ENCODE measurements at regions not wholly inside any gene's neighbourhood (a gene's known extent, or its start where the extent isn't known, plus 50 kb on each side); places are given as distances from the start of the nearest gene placed in this dataset.

DNA sequence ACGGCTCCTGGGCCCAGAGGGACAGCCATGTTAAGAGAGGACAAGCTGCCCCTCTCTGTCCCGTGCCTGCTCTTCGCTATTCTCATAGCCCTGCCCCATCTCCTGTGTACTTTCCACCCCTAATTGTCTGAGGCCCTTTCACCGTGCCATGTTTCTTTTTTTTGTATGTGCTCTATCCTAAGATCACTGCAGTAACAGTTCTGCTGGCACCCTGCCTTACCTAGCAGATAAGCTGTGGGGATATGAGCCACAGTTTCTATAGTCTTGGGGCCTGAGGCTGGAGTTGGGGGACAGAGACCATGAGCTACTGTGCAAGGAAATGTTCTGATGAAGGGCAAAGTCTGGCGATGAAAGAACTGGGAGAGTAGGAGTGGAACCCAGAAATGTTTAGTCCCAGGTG lies 269.5 kb upstream of the CITED2 start:
- no peaks in the 10 kb centered on the region for H3K36me3 ChIP-seq
- H3K27me3 ChIP-seq = no peaks in the 10 kb centered on the region
- no peaks in the 10 kb centered on the region for H3K9me3 ChIP-seq
- H3K4me3 ChIP-seq = no peak overlapping the region
- DNase-seq = no peak

DNA sequence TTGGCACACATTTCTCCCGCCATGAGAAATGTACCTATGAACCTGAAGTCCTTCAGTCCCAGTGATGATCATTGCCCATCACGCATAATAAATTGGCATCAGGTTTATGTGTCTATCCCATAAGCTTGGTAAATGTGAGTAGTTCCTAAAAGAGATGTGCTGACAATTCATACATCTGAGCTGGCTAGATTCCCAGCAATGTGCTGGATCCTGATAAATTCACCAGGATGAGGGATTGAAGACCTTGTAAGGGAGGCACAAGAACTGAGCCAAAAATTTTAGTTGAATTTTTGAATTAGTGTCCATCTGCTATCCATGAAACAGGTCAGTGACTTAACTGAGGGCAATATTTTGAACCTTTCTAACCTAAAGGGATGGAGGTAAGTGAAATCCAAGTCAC lies 267.9 kb upstream of the CITED2 start:
- Histone ChIP-seq H3K9me3 (no peaks in the 10 kb centered on the region), H3K36me3 (no peaks in the 10 kb centered on the region), H3K4me3 (no peak overlapping the region), H3K27me3 (no peaks in the 10 kb centered on the region)
- no peak for DNase-seq

DNA sequence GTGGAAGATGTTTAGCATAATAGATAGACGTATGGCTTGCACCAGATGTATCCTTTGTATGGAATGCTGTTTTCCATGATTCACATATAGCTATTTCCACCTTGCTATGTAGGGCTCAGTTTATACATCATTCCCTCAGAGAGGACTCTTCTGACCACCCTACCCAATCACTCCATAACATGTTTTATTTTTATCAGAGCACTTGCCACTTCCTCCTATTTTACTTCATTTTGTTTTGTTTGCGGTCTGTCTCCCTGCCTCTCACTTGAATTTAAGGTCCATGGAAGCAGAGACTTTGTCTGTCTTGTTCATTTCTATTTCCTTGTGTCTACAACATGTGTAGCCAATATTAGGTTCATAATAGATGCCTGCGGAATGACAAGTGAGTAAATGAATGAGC lies 266.9 kb upstream of the CITED2 start:
- H3K9me3 ChIP-seq = no peaks in the 10 kb centered on the region
- H3K27me3 ChIP-seq = no peaks in the 10 kb centered on the region
- H3K36me3 ChIP-seq = no peaks in the 10 kb centered on the region
- no peak overlapping the region for H3K4me3 ChIP-seq
- DNase-seq = no peak

DNA sequence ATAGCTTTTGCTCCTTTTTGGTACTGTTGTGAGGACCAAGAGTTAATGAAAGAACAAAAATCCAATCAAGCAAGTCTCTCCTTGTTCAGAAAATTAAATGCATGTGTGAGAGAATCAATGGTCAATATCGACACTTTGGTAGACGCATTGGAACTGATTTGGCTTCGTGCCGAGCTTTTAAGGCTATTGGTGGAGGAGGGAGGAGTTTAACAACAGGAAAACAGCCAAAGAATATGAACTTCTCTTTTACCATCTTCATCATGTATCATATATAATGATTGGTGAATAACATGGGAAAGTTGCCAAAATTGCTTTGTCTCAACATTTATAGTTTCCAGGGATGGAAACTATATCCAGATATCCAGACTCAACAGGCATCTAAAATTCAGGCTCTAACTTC lies 266.5 kb upstream of the CITED2 start:
- H3K27me3 ChIP-seq = no peaks in the 10 kb centered on the region
- no peaks in the 10 kb centered on the region for H3K36me3 ChIP-seq
- no peak for DNase-seq
- no peak overlapping the region for H3K4me3 ChIP-seq
- H3K9me3 ChIP-seq = no peaks in the 10 kb centered on the region

DNA sequence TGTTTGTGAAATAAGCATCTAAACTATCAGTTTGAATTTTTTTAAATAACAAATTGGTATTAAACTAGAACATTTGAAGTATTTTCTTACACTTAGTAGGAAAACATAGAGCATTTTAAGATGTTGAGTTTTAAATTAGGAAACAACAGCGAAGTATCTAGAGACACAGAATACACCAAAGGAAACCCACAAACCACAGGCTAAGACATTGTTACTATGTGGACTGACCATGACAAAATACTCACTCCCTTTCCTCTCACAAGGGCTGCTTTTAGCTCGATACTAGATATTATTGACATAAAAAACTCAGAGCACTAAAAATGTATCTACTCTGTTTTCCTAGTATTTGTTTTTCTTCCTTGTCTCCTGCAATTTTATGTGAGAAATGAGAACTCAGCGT lies 266.0 kb upstream of the CITED2 start:
- Histone ChIP-seq H3K36me3 (no peaks in the 10 kb centered on the region), H3K4me3 (no peak overlapping the region), H3K27me3 (no peaks in the 10 kb centered on the region), H3K9me3 (no peaks in the 10 kb centered on the region)
- DNase-seq = no peak

DNA sequence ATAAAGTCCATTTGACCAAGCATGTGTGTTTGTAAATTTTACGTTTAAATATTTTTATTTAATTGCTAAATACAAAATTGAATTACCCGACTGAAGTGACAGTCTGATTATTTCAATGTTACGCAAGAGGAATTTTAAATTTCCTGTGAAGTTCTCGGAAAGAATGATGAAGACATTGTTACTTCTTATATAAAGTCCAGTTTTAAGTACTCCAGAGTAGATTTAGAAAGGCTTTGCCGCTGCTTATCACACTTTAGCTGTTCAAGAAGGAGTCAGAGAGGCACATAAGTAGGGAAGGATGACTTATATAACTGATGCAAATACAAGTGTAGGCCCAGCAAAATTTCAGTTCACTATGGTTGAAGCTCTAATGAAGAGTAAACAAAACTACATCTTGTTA lies 265.1 kb upstream of the CITED2 start:
- DNase-seq = no peak
- Histone ChIP-seq H3K27me3 (no peaks in the 10 kb centered on the region), H3K4me3 (no peak overlapping the region), H3K9me3 (no peaks in the 10 kb centered on the region), H3K36me3 (no peaks in the 10 kb centered on the region)

DNA sequence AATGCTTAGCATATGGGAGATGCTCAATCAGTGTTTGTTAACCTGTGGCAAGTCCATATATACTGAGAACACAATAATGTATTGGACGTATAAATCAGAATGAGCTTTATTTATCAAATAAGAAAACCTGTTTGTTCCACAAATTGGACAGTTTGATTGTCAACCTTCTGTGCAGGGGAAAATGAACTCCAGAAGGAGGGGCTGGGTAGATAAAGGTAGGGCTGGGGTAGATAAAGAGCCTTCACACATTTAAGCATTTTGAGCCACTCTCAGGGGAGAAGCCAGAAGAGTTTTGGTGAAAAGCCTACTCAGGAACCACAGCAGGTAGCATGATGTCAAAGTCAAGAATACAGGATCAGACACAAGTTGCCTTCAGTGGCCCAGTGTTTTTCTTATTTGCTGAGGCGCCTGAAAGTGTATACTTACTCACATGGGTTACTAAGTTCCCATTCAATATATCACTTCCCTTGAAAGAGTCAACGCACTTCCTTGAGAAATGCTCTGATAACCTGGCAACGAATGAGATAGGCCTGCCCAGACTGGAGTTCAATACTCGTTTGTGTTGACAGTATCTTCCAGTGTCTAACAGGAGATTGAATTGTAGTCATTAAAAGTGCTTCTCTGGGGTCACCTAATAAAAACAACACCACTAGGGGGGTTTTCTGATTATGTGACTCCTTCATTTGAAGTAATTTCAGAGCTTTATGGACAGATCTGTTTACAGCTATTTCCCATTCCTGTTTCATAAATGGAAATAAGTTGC lies 263.9 kb upstream of the CITED2 start:
- no peak overlapping the region for H3K4me3 ChIP-seq
- DNase-seq = no peak
- no peaks in the 10 kb centered on the region for H3K36me3 ChIP-seq
- H3K9me3 ChIP-seq = no peaks in the 10 kb centered on the region
- H3K27me3 ChIP-seq = no peaks in the 10 kb centered on the region

DNA sequence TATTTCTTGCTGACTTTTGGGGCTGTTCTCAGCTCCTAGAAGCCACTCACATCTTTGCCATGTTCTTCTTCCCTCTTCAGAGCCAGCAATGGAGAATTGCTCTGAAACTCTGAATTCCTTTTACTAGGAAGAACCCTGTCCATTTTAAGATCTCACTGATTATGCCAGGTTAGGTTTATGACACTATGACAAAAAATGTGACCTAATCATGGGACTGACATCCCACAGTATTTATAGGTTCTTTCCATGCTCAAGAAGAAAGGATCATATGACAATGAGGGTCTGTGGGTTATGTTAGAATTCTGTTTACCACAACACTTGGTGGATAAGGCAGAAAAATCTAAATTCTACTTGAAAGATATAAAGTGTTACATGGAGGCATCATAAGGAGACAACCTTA lies 263.3 kb upstream of the CITED2 start:
- no peak for DNase-seq
- no peaks in the 10 kb centered on the region for H3K9me3 ChIP-seq
- no peak overlapping the region for H3K4me3 ChIP-seq
- H3K27me3 ChIP-seq = no peaks in the 10 kb centered on the region
- no peaks in the 10 kb centered on the region for H3K36me3 ChIP-seq

DNA sequence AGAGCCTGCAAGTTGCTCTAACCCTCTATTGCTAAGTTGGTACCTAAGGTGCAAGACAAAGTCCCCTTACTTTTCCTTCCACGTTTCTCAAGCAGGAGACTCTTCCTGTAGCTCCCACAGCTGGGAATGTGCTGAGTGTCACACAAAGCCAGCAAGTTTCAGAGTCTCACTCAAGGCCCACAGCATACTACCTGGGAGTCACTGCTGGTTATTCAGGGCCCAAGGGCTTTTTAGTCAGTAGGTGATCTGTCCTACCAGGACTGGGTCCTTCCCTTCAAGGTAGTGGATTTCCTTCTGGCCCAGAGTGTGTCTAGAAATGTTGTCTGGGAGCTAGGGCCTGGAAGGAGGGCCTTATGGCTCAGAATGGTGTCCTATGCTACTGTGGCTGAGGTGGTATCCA lies 261.9 kb upstream of the CITED2 start:
- Histone ChIP-seq H3K27me3 (no peaks in the 10 kb centered on the region), H3K36me3 (no peaks in the 10 kb centered on the region), H3K9me3 (no peaks in the 10 kb centered on the region), H3K4me3 (no peak overlapping the region)
- DNase-seq = no peak

DNA sequence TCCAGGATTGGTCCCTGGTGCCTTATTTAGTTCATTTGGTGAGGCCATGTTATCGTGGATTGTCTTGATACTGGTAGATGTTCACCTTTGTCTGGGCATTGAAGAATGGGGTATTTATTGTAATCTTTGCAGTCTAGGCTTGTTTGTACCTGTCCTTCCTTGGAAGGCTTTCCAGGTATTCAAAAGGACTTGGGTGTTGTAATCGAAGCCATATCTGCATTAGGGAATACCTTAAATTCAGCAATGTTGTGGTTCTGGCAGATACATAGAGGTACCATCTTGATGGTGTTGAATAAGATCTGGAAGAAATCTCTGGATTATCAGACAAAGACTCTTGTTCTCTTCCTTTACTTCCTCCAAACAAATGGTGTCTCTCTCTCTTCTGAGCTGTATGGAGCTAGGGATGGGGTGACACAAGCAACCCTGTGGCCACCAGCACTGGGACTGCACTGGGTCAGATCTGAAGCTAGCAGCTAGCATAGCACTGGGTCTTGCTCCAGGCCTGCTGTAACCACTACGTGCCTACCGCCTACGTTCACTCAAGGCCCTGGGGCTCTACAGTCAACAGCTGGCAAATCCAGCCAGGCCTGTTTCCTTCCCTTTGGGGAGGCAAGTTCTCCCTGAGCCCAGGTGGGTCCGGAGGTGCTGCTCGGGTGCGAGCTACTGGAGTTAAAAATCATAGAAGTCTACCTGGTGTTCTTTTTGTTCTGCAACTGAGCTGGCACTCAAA lies 261.1 kb upstream of the CITED2 start:
- no peaks in the 10 kb centered on the region for H3K36me3 ChIP-seq
- H3K9me3 ChIP-seq = no peaks in the 10 kb centered on the region
- DNase-seq = no peak
- no peaks in the 10 kb centered on the region for H3K27me3 ChIP-seq
- H3K4me3 ChIP-seq = no peak overlapping the region

DNA sequence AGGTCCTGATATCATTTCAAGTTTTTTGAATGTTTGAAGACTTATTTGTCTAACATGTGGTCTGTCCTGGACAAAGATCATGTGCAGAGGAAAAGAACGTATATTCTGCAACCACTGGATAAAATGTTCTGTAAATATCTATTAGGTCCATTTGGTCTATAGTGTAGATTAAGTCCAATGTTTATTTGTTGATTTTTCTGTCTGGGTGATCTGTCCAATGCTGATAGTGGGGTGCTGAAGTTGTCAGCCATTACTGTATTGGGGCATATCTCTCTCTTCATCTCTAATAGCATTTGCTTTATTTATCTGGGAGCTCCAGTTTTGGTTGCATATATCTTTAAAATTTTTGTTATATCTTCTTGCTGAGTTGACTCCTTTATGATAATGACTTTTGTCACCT lies 258.4 kb upstream of the CITED2 start:
- Histone ChIP-seq H3K9me3 (no peaks in the 10 kb centered on the region; the same call in 1 of the 2 replicates), H3K27me3 (no peaks in the 10 kb centered on the region), H3K4me3 (no peak overlapping the region), H3K36me3 (no peaks in the 10 kb centered on the region)
- DNase-seq = no peak

DNA sequence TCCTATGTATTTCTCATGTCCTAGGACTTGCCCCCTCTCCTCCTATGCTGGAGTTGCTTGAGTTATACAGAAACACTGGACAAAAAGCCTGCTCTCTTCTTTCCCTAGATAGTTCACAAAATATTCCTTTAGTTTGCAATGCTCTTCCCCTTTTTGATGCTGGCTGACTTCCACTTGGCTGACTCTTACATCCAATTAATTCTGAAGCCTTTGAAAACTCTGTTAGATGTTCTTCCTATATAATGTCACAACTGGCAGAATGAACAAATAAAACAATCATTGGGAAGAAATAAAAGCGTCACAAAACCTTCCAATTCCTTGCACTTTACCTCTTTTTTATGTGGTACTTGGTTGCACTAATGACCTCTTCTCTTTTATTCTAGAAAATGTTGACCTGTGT lies 253.8 kb upstream of the CITED2 start:
- H3K36me3 ChIP-seq = no peaks in the 10 kb centered on the region
- H3K27me3 ChIP-seq = no peaks in the 10 kb centered on the region
- H3K9me3 ChIP-seq = no peaks in the 10 kb centered on the region; the same call in 1 of the 2 replicates
- DNase-seq = no peak
- no peak overlapping the region for H3K4me3 ChIP-seq

DNA sequence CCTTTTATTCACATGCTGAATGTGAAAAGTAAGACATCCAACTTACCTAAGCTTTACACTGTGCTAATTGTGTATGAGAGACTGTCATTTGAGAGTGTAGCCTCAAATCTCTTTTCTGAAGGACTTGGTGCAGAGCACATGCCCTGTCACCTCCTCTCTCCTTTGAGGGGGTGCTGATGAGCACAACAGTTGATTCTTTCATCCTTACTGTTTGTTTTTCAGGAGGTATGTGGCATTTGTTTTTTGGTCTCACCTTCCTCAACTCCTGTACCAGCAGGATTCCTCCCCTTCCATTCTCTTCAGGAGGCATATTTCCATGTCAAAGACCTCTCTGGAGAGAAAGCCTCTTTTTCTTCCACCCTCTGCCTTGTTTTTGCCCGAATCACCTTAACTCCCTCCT lies 252.6 kb upstream of the CITED2 start:
- no peaks in the 10 kb centered on the region for H3K36me3 ChIP-seq
- H3K9me3 ChIP-seq = no peaks in the 10 kb centered on the region; the same call in 1 of the 2 replicates
- no peak for DNase-seq
- H3K4me3 ChIP-seq = no peak overlapping the region
- H3K27me3 ChIP-seq = no peaks in the 10 kb centered on the region

DNA sequence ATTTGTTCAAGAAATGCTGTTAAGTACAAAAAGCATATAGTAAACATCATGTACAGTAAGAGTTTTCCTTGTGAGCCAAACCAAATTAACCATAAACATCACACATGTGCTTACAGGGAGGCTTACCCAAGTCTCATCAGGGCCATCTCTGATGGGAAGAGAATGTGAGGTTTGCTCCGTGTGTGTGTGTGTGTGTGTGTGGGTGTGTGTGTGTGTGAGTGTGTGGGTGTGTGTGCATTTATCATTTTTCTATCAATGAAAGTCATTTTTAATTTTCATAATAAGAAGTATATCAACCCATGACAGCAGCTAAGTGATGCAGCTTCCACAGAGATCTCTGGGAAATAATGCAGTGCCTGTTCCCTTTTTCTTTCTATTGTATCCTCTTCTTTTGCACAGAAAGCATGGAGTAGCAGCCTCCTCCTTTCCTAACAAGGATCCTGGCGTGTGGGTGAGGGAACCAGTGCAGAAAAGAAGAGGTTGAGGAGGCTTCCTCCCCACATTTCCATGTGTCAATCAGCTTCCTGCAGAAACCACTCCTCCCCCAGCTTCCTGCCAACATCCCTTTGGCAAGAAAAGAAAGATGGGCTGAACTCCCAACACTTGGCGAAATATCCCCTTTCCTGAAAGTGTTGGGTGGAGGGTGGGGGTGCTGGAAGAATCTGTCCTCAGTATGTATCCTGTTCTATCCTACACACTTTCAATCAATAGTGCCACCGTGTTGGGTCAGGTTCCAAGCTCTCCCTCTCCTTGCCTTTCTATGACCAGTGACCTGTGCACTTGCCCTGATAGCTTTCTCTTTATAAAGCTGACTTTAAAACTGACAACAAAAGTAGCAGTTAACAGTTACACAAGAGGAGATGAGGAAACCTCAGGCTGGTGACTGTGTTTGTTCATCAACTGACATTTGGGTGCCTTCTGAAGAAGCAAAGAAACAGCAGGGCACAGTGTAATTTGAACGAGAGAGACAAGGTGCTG lies 251.8 kb upstream of the CITED2 start:
- no peaks in the 10 kb centered on the region; the same call in 1 of the 2 replicates for H3K9me3 ChIP-seq
- H3K4me3 ChIP-seq = no peak overlapping the region
- H3K27me3 ChIP-seq = no peaks in the 10 kb centered on the region
- DNase-seq = peak; percentile 26
- H3K36me3 ChIP-seq = no peaks in the 10 kb centered on the region

DNA sequence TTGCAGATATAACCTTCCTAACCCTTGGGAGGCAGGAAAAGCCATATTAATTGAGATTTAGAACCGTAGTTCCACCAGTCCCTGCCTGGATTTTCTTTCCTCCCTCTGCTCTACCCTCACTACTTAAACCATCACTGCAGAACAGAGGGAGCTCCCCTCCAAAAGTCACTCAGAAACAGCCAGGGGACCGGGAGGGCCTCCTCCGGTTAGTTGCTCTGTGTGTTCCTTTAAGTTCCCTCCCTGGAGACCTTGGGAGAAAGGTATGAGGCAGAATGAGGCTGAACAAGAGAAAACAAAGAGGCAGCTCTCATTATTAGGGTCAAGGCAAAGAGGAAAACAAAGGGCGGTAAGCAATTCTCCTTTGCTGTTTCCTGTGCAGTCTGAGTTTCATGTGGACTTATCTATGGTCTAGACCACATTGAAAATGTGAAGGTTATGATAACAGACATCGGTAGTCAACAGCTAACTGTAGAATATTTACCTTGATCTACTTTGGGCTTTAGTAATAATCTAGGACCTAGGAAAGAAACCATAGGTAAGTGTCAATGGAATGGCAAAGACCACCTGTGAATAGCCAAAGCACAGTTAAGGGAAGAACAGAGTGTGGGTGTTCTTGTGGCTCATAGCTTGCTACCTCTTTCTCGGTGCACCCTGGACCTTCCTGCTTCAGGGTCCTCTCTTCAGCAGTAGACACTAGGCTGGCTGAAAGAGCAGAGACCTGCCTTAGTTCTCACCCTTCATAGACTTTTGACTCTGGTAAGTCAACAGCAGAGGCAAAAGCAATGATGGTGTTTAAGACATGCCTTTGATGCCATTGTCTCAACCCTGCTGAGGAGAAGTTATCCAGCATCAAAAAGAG lies 250.9 kb upstream of the CITED2 start:
- H3K9me3 ChIP-seq = no peaks in the 10 kb centered on the region; the same call in 1 of the 2 replicates
- no peaks in the 10 kb centered on the region for H3K27me3 ChIP-seq
- no peak overlapping the region for H3K4me3 ChIP-seq
- no peak for DNase-seq
- no peaks in the 10 kb centered on the region for H3K36me3 ChIP-seq

DNA sequence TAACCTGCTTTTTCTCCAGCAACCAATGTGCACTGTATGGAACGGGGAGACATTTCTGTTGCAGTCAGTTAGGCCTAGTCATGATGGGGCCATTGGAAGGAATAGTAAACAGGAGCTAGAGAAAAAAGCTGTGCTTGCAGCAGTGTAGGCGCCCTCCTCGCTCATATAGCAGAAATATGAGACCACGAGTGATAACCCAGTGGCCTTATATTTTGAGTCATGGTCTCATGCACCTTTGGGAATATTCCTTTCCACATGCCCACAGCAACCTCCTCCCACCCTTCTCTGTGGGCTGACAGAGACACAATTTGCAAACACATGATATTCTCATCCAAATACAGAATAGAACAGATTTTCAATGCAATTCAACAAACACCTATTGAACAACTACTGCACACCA lies 248.9 kb upstream of the CITED2 start:
- Histone ChIP-seq H3K9me3 (no peaks in the 10 kb centered on the region), H3K27me3 (no peaks in the 10 kb centered on the region), H3K36me3 (no peaks in the 10 kb centered on the region), H3K4me3 (no peak overlapping the region)
- no peak for DNase-seq
